A549 (cell line): ENCODE measurements at regions not wholly inside any gene's neighbourhood (a gene's known extent, or its start where the extent isn't known, plus 50 kb on each side); places are given as distances from the start of the nearest gene placed in this dataset.

ENCODE experiments used
- MYC ChIP-seq: IDR thresholded peaks from 2 replicates; pipeline ENCODE4 v1.6.1; 2012; ENCODE audit warnings: mild to moderate bottlenecking, inconsistent platforms, low read length, improper control_type of control experiment, borderline replicate concordance
- POLR2A ChIP-seq: IDR thresholded peaks from 2 replicates; pipeline ENCODE4 v1.6.1; 2012; ENCODE audit warnings: mild to moderate bottlenecking, low read length
- RFX5 ChIP-seq: fragments of 450-650 bp; IDR thresholded peaks from 2 replicates; pipeline ENCODE4 v1.7.1; 2014; ENCODE audit warnings: antibody characterized with exemption, mild to moderate bottlenecking, moderate library complexity
- TP53 ChIP-seq: fragments of 250-450 bp; sonication (Bioruptor Pico); IDR thresholded peaks from 2 replicates; pipeline ENCODE4 v1.5.0; 2021; ENCODE audit warnings: mild to moderate bottlenecking, moderate library complexity
- TF ChIP-seq, protein P1 (sequence below): IDR thresholded peaks from 2 replicates; pipeline ENCODE4 v1.6.1; 2012; ENCODE audit warnings: low read depth, borderline replicate concordance
- TF ChIP-seq, protein P2 (sequence below): fragments of >200 bp; sonication (Bioruptor Twin); formaldehyde crosslinking; IDR thresholded peaks from 3 replicates; pipeline ENCODE4 v1.5.1; 2016
- TF ChIP-seq, protein P3 (sequence below): fragments of 450-650 bp; IDR thresholded peaks from 2 replicates; pipeline ENCODE4 v1.6.1; 2014; ENCODE audit warnings: antibody characterized with exemption
- TF ChIP-seq, protein P4 (sequence below): IDR thresholded peaks from 2 replicates; pipeline ENCODE4 v1.6.1; 2012

DNA sequence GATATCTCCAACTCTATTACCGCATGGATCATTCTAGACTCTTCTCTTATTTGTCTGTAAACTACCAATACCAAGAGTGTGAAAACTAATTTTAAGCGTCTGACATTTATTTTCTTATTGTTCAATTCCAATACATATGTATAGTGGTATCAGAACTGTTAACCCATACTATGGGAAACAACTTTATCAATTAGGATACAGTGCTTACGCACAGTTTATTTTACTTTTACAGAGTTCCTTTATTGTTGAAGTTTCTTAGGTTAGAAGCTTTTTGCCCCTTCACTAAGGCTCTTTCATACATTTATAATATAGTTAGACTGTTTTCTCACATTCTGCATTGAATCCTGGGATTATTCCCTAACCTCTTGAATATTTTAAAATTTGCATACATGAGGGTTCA, 198.8 kb upstream of the RGPD4 start:
- TF ChIP-seq TP53 (CRISPR knock-in tag) (no peak), RFX5 (no peak), POLR2A (no peak), MYC (no peak)
- TF ChIP-seq, protein P1, sequence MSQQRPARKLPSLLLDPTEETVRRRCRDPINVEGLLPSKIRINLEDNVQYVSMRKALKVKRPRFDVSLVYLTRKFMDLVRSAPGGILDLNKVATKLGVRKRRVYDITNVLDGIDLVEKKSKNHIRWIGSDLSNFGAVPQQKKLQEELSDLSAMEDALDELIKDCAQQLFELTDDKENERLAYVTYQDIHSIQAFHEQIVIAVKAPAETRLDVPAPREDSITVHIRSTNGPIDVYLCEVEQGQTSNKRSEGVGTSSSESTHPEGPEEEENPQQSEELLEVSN = no peak
- TF ChIP-seq, protein P2, sequence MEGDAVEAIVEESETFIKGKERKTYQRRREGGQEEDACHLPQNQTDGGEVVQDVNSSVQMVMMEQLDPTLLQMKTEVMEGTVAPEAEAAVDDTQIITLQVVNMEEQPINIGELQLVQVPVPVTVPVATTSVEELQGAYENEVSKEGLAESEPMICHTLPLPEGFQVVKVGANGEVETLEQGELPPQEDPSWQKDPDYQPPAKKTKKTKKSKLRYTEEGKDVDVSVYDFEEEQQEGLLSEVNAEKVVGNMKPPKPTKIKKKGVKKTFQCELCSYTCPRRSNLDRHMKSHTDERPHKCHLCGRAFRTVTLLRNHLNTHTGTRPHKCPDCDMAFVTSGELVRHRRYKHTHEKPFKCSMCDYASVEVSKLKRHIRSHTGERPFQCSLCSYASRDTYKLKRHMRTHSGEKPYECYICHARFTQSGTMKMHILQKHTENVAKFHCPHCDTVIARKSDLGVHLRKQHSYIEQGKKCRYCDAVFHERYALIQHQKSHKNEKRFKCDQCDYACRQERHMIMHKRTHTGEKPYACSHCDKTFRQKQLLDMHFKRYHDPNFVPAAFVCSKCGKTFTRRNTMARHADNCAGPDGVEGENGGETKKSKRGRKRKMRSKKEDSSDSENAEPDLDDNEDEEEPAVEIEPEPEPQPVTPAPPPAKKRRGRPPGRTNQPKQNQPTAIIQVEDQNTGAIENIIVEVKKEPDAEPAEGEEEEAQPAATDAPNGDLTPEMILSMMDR = no peak
- TF ChIP-seq, protein P3, sequence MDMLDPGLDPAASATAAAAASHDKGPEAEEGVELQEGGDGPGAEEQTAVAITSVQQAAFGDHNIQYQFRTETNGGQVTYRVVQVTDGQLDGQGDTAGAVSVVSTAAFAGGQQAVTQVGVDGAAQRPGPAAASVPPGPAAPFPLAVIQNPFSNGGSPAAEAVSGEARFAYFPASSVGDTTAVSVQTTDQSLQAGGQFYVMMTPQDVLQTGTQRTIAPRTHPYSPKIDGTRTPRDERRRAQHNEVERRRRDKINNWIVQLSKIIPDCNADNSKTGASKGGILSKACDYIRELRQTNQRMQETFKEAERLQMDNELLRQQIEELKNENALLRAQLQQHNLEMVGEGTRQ = no peak
- TF ChIP-seq, protein P4, sequence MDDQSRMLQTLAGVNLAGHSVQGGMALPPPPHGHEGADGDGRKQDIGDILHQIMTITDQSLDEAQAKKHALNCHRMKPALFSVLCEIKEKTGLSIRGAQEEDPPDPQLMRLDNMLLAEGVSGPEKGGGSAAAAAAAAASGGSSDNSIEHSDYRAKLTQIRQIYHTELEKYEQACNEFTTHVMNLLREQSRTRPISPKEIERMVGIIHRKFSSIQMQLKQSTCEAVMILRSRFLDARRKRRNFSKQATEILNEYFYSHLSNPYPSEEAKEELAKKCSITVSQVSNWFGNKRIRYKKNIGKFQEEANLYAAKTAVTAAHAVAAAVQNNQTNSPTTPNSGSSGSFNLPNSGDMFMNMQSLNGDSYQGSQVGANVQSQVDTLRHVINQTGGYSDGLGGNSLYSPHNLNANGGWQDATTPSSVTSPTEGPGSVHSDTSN = no peak
